ENCODE measurements at regions not wholly inside any gene's neighbourhood (a gene's known extent, or its start where the extent isn't known, plus 50 kb on each side); places are given as distances from the start of the nearest gene placed in this dataset.
"Not testable (repeated sequence)": the region's sequence is repeated elsewhere in the genome, so short reads cannot be mapped to it uniquely, and the experiment has no call there.

- not testable (repeated sequence) for DNase-seq
Observed at GRCh38 chr6:104676679-104677078, 183.0 kb downstream of the HACE1 start.

DNA sequence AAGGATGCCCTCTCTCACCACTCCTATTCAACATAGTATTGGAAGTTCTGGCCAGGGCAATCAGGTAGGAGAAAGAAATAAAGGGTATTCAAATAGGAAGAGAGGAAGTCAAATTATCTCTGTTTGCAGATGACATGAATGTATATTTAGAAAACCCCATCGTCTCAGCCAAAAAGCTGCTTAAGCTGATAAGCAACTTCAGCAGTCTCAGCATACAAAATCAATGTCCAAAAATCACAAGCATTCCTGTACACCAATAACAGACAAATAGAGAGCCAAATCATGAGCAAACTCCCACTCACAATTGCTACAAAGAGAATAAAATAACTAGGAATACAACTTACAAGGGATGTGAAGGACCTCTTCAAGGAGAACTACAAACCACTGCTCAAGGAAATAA is 184.6 kb downstream of the HACE1 start:
- not testable (repeated sequence) for DNase-seq

- not testable (repeated sequence) for DNase-seq
Observed at GRCh38 chr6:104673078-104673477, 186.6 kb downstream of the HACE1 start.

DNA sequence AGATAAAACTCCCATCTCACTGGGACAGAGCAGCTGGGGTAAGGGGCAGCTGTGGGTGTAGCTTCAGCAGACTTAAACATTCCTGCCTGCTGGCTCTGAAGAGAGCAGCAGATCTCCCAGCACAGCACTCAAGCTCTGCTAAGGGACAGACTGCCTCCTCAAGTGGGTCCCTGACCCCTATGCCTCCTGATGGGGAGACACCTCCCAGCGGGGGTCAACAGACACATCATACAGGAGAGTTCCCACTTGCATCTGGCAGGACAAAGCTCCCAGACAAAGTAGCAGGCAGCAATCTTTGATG is 188.2 kb downstream of the HACE1 start:
- not testable (repeated sequence) for DNase-seq

DNA sequence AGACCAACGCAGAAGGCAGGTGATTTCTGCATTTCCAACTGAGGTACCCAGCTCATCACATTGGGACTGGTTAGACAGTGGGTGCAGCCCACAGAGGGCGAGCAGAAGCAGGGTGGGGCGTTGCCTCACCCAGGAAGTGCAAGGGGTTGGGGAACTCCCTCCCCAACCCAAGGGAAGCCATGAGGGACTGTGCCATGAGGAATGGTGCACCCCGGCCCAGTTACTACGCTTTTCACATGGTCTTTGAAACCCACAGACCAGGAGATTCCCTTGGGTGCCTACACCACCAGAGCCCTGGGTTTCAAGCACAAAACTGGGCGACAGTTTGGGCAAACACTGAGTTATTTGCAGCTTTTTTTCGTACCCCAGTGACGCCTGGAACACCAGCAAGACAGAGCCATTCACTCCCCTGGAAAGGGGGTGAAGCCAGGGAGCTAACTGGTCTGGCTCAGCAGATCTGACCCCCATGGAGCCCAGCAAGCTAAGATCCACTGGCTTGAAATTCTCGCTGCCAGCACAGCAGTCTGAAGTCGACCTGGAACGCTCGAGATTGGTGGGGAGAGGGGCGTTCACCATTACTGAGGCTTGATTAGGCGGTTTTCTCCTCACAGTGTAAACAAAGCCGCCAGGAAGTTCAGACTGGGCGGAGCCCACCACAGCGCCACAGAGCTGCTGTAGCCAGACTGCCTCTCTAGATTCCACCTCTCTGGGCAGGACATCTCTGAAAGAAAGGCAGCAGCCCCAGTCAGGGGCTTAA is 188.7 kb downstream of the HACE1 start:
- DNase-seq, result not testable (repeated sequence)

DNA sequence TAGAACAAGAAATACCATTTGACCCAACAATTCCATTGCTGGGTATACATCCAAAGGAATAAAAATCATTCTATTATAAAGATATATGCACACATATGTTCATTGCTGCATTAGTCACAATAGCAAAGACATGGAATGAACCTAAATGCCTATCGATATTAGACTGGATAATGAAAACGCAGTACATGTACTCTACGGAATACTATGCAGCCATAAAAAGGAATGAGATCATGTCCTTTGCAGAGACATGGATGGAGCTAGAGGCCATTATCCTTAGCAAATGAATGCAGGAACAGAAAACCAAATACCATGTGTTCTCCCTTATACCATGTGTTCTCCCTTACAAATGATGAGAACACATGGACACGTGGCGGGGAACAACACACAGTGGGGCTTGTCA is 190.2 kb downstream of the HACE1 start:
- no peak for DNase-seq

GRCh38 chr6:104656235-104656634 is 203.5 kb downstream of the HACE1 start:
- no peak for DNase-seq

- no peak for DNase-seq
Observed at GRCh38 chr6:104653781-104654180, 205.9 kb downstream of the HACE1 start.

DNA sequence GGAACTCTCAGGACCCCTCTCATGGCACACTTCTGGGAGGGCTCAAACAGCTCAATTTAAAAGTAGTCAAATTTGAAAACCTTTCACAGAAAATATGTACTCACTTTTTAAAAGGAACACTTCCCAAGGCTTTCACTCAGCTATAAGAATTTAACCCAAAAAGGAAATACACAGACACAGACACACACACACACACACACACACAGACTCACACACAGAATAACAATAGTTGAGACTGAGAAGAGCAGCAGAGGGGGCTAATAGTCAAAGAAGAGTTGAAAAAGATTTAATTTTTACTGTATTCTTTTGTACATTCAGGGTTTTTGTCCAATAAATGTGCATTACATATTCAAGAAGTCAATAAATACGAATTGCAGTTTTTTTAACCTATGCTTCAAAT is 211.4 kb downstream of the HACE1 start:
- DNase-seq, result no peak

GRCh38 chr6:104644848-104645247 is 214.9 kb downstream of the HACE1 start:
- DNase-seq, result no peak

- DNase-seq, result no peak
Observed at GRCh38 chr6:104642871-104643270, 216.8 kb downstream of the HACE1 start.

GRCh38 chr6:104640761-104641160 is 219.0 kb downstream of the HACE1 start:
- no peak for DNase-seq

GRCh38 chr6:104640150-104640700 is 219.5 kb downstream of the HACE1 start:
- DNase-seq, result no peak

DNA sequence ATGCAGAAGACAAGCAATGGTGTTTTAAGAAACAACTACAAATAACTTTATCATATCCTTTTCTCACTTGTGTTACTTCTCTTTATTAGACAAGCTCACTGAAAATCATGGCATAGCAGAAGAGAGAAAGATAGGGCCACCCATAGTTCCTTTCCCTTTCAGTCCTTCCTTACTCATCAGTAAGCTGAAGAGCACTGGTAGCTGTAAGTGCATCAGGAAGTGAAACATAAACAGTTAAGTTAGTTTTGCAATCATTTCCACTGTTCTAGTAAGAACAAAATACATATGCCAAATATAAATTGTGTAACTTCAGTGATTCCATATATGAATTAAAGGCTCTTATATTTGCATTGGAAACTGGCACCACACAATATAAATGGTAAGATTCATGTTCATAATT is 220.1 kb downstream of the HACE1 start:
- DNase-seq, result no peak

DNA sequence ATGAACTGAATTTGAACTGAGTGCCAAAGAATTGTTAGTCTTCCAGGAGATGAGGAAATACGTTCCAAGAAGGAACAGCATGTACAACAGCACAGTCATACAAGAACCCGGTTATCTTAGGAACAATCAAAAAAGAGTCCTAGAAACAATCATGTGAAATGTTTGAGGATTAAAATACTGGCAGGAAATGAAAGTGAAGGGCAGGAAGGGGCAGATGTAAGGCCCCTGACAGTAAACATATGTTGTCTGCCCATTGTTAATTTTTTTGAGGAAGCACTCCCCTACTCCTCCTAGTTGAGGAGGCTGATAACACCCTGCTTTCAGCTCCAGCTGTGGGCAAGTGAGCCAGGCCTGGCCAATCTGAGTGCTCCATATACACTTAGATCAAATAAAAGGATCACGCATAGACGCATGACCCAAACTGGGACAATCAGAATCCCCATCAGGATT is 220.9 kb downstream of the HACE1 start:
- DNase-seq, result no peak

- DNase-seq, result no peak
Observed at GRCh38 chr6:104633125-104633524, 226.6 kb downstream of the HACE1 start.

DNA sequence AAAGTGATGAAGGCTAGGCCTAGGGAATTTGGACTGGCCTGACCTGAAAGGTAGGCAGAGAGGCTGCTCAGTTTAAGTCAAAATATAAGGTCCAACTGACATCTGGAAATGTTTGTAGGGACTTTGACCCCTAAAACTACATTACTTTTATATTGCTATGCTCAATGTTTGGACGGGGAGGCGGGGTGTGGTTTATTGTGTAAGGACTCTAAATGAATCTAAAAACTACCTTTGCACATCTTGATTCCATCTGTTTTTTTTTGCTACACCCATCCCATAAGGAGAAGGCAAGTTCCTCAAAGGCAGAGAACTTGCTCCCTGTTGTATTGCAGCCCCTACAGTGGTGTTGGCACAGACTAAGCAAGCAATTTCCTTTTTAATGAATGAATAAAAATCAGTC is 227.1 kb downstream of the HACE1 start:
- no peak for DNase-seq

DNA sequence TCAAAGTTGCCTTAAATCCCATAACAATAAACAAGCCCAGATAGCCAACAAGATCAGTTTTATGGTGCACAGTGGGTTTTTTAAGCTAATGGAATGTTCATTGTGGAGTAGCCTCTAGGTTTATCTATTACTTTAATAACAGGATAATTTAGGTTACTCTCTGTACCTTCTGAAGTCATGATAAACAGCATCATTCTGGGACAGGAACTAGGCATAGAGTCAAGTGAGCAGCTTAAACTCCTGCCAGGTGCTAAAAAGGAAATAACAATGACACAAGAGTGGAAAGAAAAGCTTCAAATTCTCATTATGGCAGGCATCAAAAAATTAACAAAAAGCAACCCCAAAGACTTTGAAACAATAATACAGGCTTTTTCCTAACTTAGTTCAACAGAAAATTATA is 228.8 kb downstream of the HACE1 start:
- DNase-seq, result no peak

GRCh38 chr6:104630522-104630921 is 229.2 kb downstream of the HACE1 start:
- no peak for DNase-seq

DNA sequence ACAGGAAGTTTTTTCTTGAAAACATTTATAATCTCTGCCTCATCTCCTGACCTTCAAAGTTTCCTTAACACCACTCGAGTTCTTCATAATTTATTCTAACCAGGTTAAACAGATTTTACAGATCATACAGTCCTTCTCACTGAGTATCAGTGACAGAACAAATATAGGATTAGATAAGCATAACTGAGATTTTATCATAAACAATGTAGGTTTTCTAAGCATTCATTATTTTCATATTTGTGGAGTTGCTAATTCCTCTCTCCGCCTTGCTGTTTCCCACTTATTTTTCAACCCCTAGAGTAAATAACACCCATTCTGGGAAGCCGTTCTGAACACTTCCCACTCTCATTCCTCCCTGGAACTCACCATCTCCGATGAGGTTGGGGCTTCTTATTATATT is 229.9 kb downstream of the HACE1 start:
- DNase-seq, result no peak

GRCh38 chr6:104625536-104625935 is 234.2 kb downstream of the HACE1 start:
- no peak for DNase-seq

DNA sequence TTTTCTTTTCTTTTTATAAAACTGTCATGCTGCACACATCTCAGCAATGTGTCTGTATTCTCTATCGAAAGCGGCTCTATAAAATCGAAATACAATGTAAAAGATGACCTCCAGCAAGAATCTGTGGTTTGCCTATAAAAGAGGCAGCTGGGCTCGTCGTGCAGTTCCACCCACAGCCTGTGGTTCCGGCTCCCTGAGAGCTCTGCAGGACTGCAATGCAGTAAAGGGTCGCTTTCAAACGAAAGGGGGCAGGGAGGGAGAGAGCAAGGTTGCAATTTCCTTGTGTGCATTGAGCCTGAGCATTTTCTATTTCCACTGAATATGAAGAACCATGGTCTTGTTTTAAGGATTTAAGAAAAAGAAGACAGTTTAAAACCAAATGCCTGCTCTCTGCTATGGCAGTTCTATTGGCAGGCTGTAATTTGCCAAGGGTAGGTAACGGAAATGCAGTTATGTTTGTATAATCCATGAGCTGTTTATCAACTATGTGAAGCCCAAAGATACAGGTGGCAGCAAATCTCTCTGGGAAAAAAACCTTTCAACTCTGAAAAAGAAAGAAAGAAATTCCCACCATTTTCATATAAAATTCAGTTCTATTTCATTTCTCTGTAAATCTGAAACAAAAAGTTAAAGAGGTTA is 236.5 kb downstream of the HACE1 start:
- DNase-seq, result no peak

- no peak for DNase-seq
Observed at GRCh38 chr6:104621396-104621795, 238.3 kb downstream of the HACE1 start.

DNA sequence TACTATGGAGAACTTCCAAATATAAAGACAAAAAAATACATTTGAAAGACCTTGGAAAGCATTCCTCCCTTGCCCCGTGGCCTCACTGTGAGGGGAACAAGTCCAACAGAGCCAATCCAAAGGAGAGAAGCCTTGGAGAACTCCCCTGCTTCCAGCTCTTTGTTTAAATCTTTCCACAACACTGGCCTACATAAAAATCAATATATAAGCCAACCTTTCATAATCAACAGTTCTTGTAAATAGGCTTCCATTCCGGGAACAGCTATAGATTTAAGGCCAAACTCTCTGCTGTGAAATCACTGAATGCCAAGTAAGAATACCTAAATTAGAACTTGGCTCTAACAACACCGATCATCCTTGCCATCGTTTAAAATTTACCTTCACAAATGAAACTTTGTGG is 242.1 kb downstream of the HACE1 start:
- no peak for DNase-seq

DNA sequence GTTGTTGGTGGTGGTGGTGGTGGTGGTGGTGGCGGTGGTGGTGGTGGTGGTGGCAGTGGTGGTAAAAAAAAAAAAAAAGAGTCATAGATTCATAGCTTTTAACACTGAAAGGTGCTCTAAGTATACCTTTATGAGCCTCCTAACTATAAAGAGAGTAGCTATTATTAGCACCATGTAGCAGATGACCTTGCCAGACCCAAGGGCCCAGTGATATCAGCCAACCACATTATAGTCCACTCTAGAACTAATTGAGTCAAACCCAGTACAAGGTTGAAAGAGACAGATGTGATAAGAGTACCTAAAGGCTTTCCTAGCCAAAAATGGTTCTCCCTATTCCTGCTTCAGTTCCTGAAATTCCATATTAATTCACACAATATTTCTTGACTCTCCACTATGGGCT is 245.3 kb downstream of the HACE1 start:
- no peak for DNase-seq

Measured in stimulated activated CD4-positive, alpha-beta T cell treated with anti-CD3 and anti-CD28 coated beads, Interleukin-4, amount 100 ng/mL, for 24 hours (primary cell).